Activated T-cell treated with anti-CD3 and anti-CD28 coated beads, Interleukin-2, amount 50 U/mL, for 48 hours (primary cell): ENCODE measurements at regions not wholly inside any gene's neighbourhood (a gene's known extent, or its start where the extent isn't known, plus 50 kb on each side); places are given as distances from the start of the nearest gene placed in this dataset.

ENCODE experiments used
- DNase-seq, 2 experiments: peaks; one replicate each; pipeline ENCODE4 v3.0.0-alpha.2; 2020

GRCh38 chr5:166370928-166371690 is 1920.3 kb upstream of the WWC1 start:
- no peak for DNase-seq

DNA sequence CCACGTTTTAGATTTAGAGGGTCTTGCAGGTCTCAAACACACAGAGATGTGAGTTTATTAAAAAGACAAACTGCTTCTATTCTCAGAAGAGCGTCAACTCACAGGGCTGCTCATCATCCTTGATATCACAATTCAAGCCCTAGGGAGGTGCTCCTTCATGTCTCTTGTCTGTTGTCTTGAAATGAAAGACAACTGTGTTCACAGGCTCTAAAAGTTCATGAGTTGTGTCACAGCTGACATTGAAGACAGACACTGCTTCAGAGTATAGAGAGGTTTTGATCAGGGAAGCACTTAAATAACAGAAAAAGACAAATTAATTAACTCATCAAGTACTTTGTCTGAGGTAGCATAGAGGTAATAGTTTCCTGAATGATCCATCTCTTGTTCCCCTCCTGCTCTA is 1917.6 kb upstream of the WWC1 start:
- no peak for DNase-seq

DNA sequence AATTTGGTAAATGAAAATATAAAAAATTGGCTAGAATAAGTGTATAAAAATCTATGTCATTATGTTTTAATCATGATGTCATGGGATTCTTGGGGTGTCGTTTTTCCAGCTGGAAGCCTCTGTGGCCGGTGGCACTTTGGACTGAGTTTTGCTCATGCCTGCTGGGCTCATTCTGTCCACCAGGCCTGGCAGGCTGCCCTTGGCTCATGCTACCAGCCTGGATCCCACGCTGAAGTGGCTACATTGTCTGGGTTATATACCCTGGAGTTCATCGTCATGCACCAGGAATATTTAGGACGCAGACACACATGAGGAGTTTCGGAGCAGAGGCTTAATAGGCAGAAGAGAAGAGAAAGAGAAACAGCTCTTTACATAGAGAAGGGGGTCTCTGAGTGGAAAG is 1913.7 kb upstream of the WWC1 start:
- DNase-seq, result no peak

GRCh38 chr5:166379517-166379916 is 1911.9 kb upstream of the WWC1 start:
- DNase-seq, result no peak

GRCh38 chr5:166382031-166382430 is 1909.4 kb upstream of the WWC1 start:
- DNase-seq, result no peak

DNA sequence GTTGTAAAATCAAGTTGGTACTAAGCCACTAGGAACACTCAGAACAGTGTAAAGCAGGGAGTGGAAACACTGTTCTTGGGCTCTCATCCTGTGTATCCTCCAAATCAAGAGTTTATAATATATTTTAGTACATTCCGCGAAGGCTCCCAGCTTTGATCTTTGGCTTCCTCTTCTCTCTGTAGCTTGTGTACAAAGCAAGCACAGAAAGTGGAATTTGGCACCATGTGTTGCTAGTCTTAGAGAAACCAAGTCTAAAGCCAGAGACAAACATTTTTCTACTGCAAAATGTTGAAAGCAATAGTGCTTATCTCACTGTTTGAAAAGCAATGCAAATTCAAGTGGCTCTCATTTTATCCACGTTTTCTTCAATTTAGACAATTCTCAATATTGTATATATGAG is 1893.3 kb upstream of the WWC1 start:
- no peak for DNase-seq

DNA sequence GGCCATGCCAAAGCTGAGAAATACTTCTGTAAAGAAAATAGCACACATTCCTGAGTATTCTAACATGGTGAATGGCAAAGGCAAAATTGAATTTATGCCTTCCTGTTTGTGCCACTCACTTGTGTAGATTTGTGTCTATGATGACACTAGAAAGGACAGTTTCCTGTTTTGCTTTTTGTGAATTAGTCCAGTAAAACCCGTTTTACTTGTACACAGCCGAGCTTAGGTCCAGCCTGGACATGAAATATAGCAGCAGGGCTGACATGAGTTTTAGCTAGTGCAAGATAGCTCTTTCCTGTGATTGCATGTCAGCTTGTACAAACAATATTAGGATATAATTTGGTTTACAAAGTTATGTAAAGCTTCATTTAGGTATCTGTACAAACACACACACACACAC is 1891.7 kb upstream of the WWC1 start:
- no peak for DNase-seq

GRCh38 chr5:166401391-166401790 is 1890.1 kb upstream of the WWC1 start:
- no peak for DNase-seq

GRCh38 chr5:166412191-166412590 is 1879.3 kb upstream of the WWC1 start:
- no peak for DNase-seq

GRCh38 chr5:166427211-166427610 is 1864.2 kb upstream of the WWC1 start:
- DNase-seq, result no peak

DNA sequence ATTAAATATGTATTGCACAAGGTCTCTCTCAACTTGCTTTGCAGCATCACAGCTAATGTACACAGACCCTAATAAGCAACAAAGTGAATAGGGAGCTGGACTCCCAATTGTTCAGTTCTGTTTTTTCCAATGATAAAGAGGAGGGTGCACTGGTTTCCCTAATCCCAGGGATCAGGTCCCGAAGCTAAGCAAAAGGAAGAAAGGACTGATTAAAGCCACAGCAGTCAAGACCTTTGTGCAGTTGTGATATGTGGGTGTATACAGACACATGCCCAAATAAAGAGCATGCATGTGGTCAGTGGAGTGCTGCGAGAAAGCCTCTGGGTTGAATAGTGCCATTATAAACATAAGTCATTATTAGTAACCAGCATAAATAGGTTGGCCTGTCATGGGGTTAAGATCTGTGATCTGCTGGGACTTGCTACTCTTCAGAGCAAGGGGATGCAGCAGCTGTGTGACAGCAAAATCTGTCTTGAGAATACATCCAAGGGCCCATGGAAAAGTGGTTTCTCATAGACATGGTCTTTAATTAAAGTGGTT is 1863.1 kb upstream of the WWC1 start:
- no peak for DNase-seq

GRCh38 chr5:166430491-166431319 is 1860.7 kb upstream of the WWC1 start:
- no peak for DNase-seq

DNA sequence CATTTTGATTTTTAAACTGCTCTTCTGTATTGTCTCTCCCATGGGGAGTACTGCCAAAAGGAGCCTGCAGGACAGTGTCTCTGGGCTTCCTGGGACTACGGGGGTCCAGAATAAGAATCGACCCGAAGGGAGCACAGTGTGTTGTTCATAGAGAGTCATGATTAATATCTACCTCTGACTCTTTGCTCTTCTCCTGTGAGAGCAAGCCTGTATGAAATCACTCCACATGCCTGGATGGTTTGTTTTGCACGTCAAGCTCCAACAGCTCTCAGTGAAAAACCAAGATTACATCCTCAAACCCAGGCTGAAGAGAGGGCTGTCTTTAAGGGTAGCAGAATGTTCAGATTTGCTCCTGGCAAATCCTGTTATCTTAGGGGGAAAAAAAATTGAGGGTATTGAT is 1860.0 kb upstream of the WWC1 start:
- DNase-seq, result no peak

GRCh38 chr5:166433679-166434078 is 1857.8 kb upstream of the WWC1 start:
- DNase-seq, result no peak

GRCh38 chr5:166436872-166437271 is 1854.6 kb upstream of the WWC1 start:
- DNase-seq, result no peak

- no peak for DNase-seq
These were observed 1805.1 kb upstream of the WWC1 start for GRCh38 chr5:166486348-166486747.

DNA sequence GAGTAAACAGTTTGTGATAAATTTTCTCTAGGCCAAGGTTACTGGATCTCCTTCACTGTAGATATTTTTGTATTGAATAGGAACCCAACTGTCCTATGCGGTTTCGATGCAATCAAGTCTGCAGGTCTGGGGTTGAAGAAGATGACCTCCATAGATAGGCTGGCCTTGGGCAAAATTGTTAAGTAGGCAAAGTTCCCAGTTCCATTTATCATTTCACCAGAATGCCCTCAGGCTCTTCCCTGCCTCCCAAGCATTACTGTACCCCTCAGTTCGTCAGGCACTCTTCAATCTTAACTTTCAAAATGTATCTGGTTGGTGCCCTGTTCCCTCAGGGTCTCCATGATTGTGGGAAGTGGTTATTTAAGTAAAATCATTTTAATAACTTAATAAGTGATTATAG is 1802.9 kb upstream of the WWC1 start:
- no peak for DNase-seq

GRCh38 chr5:166493040-166493439 is 1798.4 kb upstream of the WWC1 start:
- DNase-seq, result no peak

GRCh38 chr5:166493612-166494011 is 1797.8 kb upstream of the WWC1 start:
- no peak for DNase-seq

- DNase-seq, result no peak
These were observed 1793.8 kb upstream of the WWC1 start for GRCh38 chr5:166497496-166498104.

GRCh38 chr5:166499447-166500240 is 1791.8 kb upstream of the WWC1 start:
- DNase-seq, result no peak

DNA sequence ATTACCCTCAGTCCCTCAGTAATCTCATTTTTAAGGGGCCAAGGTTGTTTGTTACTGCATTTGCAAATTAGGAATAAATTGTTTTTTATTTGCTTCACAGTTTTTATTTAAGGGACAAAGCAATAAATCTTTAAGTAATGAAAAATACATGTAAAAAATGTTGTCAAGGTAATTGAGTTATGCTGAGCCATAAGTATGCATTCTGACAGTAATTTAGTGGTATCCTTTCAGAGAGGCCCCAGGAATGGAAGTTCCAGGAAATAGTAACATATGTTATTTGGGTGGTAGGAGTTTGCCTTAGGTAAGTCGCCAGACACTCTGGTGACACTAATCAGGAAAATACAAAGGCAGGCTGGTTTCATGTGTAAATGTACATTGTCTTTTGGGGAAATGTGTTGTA is 1787.9 kb upstream of the WWC1 start:
- DNase-seq, result no peak

- DNase-seq, result no peak
These were observed 1786.4 kb upstream of the WWC1 start for GRCh38 chr5:166505067-166505466.
